WTC11 (cell line): ENCODE measurements at regions not wholly inside any gene's neighbourhood (a gene's known extent, or its start where the extent isn't known, plus 50 kb on each side); places are given as distances from the start of the nearest gene placed in this dataset.

Source experiments
- ATAC-seq: fragments of 200-7000 bp; cut with Tn5 transposase; 2 replicates; pipeline ENCODE4 v1.10.0; 2021; ENCODE audit warnings: mild to moderate bottlenecking, moderate library complexity
- CTCF ChIA-PET: fragments of 300-600 bp; sonication (Branson Sonifier 250); formaldehyde crosslinking; loops from one replicate; lab custom pipeline; 2021; ENCODE audit warnings: antibody characterized with exemption; lab: Charles Lee
- POLR2A ChIA-PET: fragments of 350-600 bp; sonication (Branson Sonifier 250); formaldehyde crosslinking; loops from one replicate; lab custom pipeline; 2021; ENCODE audit warnings: antibody characterized with exemption; lab: Charles Lee
- DNase-seq: peaks from one replicate; pipeline ENCODE4 v3.0.0; 2021; ENCODE audit warnings: low spot score
- H3K27ac Mint-ChIP-seq: 2 replicates; pipeline ENCODE4 v1.8.0; 2021; ENCODE audit warnings: mixed read lengths
- H3K27me3 Mint-ChIP-seq: 2 replicates; pipeline ENCODE4 v1.8.0; 2021; ENCODE audit warnings: low read depth, mild to moderate bottlenecking, moderate library complexity, mixed read lengths
- H3K36me3 Mint-ChIP-seq: 2 replicates; pipeline ENCODE4 v1.8.0; 2021; ENCODE audit warnings: mixed read lengths
- H3K4me1 Mint-ChIP-seq: 2 replicates; pipeline ENCODE4 v1.8.0; 2022; ENCODE audit warnings: mixed read lengths
- H3K4me3 Mint-ChIP-seq: 2 replicates; pipeline ENCODE4 v1.8.0; 2021; ENCODE audit warnings: mild to moderate bottlenecking, moderate library complexity, mixed read lengths
- H3K9me3 Mint-ChIP-seq: 2 replicates; pipeline ENCODE4 v1.8.0; 2021; ENCODE audit warnings: mixed read lengths
- CDX4 ChIP-seq: fragments of 250-450 bp; sonication (Bioruptor Pico); IDR thresholded peaks from 2 replicates; pipeline ENCODE4 v1.9.0; 2021; ENCODE audit warnings: moderate library complexity, mild to moderate bottlenecking, inconsistent platforms, borderline replicate concordance
- CREB1 ChIP-seq: sonication (generic); formaldehyde crosslinking; IDR thresholded peaks from 2 replicates; pipeline ENCODE4 v1.8.0; 2023; ENCODE audit warnings: mild to moderate bottlenecking, missing genetic modification reagents
- IRF1 ChIP-seq: sonication (generic); formaldehyde crosslinking; IDR thresholded peaks from 2 replicates; pipeline ENCODE4 v1.8.0; 2023; ENCODE audit warnings: missing genetic modification reagents
- NFYB ChIP-seq: sonication (generic); formaldehyde crosslinking; conservative IDR thresholded peaks from 2 replicates; pipeline ENCODE4 v1.8.0; 2022; ENCODE audit warnings: low read depth, missing genetic modification reagents
- NR1H2 ChIP-seq: sonication (generic); formaldehyde crosslinking; IDR thresholded peaks from 2 replicates; pipeline ENCODE4 v1.9.0; 2021; ENCODE audit warnings: mild to moderate bottlenecking, moderate library complexity, missing genetic modification reagents
- ZBTB43 ChIP-seq: sonication (generic); formaldehyde crosslinking; IDR thresholded peaks from 2 replicates; pipeline ENCODE4 v1.8.1; 2023; ENCODE audit warnings: mild to moderate bottlenecking, missing genetic modification reagents
- ZMAT4 ChIP-seq: fragments of 250-450 bp; sonication (Bioruptor Pico); IDR thresholded peaks from 2 replicates; pipeline ENCODE4 v1.9.0; 2021; ENCODE audit warnings: mild to moderate bottlenecking
- ZNF532 ChIP-seq: fragments of 250-450 bp; sonication (Bioruptor Pico); IDR thresholded peaks from 2 replicates; pipeline ENCODE4 v1.9.0; 2021; ENCODE audit warnings: mild to moderate bottlenecking, borderline replicate concordance

GRCh38 chr7:51679358-51679757, 362.7 kb upstream of the COBL start (continued):
- TF ChIP-seq CDX4 (CRISPR knock-in tag) (no peak), CREB1 (CRISPR knock-in tag) (no peak), ZNF532 (CRISPR knock-in tag) (no peak), ZBTB43 (CRISPR knock-in tag) (no peak)

- CTCF ChIA-PET: interaction anchor here (1.0 to 1.4 kb wide), 3 partner anchors 207 to 236 kb away, joined by 3 to 7 read pairs (median 3); no protein-coding TSS in a partner anchor
- TF ChIP-seq IRF1 (CRISPR knock-in tag): no peak
- Mint-ChIP-seq H3K27ac (no peak overlapping the region), H3K4me1 (peaks cover 14% of the 10 kb centered on the region), H3K4me3 (no peak overlapping the region), H3K27me3 (no peaks in the 10 kb centered on the region), H3K36me3 (no peaks in the 10 kb centered on the region), H3K9me3 (no peaks in the 10 kb centered on the region)
- POLR2A ChIA-PET: no interaction called here
- DNase-seq (no peak), ATAC-seq (peak; percentile 28; the same call in 1 of the 2 replicates)
These were observed 350.1 kb upstream of the COBL start for GRCh38 chr7:51666751-51667150.

GRCh38 chr7:51666266-51666665, 349.7 kb upstream of the COBL start:
- no peaks in the 10 kb centered on the region for H3K36me3 Mint-ChIP-seq
- peak; percentile 67 for ATAC-seq
- TF ChIP-seq NFYB (CRISPR knock-in tag) (peak; percentile 32; the same call in 1 of the 2 replicates), NR1H2 (no peak)
- TF ChIP-seq, all 79 proteins: peak for 1
- H3K27ac Mint-ChIP-seq: no peak overlapping the region
- peaks cover 14% of the 10 kb centered on the region for H3K4me1 Mint-ChIP-seq
- ChIA-PET CTCF (interaction anchor here (0.5 to 1.4 kb wide), 4 partner anchors 100 to 236 kb away, joined by 3 to 7 read pairs (median 3); no protein-coding TSS in a partner anchor), POLR2A (no interaction called here)
- H3K9me3 Mint-ChIP-seq: no peaks in the 10 kb centered on the region
- no peaks in the 10 kb centered on the region for H3K27me3 Mint-ChIP-seq
- H3K4me3 Mint-ChIP-seq: no peak overlapping the region
- DNase-seq: no peak

GRCh38 chr7:51665045-51665780, 348.6 kb upstream of the COBL start:
- H3K4me1 Mint-ChIP-seq: peaks cover 14% of the 10 kb centered on the region
- H3K27me3 Mint-ChIP-seq: no peaks in the 10 kb centered on the region
- CTCF ChIA-PET: interaction anchor here (1.4 kb wide), 1 partner anchor 206 kb away, joined by 3 read pairs; no protein-coding TSS in a partner anchor
- DNase-seq (no peak), ATAC-seq (no peak)
- H3K9me3 Mint-ChIP-seq: no peaks in the 10 kb centered on the region
- no peak overlapping the region for H3K27ac Mint-ChIP-seq
- no peak overlapping the region for H3K4me3 Mint-ChIP-seq
- no peak for TF ChIP-seq ZMAT4 (CRISPR knock-in tag)
- POLR2A ChIA-PET: no interaction called here
- no peaks in the 10 kb centered on the region for H3K36me3 Mint-ChIP-seq
